ENCODE measurements at regions not wholly inside any gene's neighbourhood (a gene's known extent, or its start where the extent isn't known, plus 50 kb on each side); places are given as distances from the start of the nearest gene placed in this dataset.

DNA sequence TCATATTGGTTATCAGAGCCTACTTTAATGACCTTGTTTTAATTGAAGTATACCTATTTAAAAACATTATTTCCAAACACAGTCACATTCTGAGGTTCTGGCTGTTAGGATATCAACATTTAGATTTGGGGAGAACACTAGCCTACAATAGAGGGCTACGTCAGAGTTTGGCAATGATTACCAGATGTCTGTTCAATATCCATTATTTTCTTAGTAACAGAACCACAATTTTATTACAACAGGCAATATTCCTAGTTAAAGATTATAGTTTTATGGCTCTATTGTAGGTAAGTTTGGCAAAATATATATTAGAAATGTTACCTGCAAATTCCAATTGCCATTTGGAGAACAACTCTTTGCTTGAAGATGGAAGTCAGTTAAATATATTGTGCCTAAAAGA, 1163.1 kb upstream of the MIR17HG start:
- DNase-seq (ENCODE audit: extremely low read depth, low read depth), result no peak
- TF ChIP-seq, protein P1, sequence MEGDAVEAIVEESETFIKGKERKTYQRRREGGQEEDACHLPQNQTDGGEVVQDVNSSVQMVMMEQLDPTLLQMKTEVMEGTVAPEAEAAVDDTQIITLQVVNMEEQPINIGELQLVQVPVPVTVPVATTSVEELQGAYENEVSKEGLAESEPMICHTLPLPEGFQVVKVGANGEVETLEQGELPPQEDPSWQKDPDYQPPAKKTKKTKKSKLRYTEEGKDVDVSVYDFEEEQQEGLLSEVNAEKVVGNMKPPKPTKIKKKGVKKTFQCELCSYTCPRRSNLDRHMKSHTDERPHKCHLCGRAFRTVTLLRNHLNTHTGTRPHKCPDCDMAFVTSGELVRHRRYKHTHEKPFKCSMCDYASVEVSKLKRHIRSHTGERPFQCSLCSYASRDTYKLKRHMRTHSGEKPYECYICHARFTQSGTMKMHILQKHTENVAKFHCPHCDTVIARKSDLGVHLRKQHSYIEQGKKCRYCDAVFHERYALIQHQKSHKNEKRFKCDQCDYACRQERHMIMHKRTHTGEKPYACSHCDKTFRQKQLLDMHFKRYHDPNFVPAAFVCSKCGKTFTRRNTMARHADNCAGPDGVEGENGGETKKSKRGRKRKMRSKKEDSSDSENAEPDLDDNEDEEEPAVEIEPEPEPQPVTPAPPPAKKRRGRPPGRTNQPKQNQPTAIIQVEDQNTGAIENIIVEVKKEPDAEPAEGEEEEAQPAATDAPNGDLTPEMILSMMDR (IDR thresholded peaks at IDR 0.05; ENCODE audit: low read depth, low read length), result no peak

DNA sequence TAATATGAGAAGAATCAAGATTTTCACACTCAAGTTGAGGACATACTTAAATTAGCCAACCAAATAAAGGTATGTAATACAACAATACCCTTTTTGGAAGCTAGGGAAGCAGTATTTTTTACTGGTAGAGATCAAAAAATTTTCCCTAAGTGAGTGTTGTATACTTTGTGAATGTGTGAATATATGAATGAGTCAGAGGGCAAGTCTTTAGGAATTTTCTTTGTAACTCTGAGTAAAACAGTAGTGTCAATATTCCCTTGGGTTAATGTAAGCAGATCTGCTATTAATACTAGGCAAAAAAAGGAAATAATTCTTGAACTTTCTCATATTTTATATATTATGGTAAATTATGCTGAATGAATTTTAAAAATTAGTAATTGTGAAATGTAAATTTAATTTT, 1161.8 kb upstream of the MIR17HG start:
- TF ChIP-seq, protein P1 (IDR thresholded peaks at IDR 0.05; ENCODE audit: low read depth, low read length), result no peak
- DNase-seq (ENCODE audit: extremely low read depth, low read depth), result no peak

DNA sequence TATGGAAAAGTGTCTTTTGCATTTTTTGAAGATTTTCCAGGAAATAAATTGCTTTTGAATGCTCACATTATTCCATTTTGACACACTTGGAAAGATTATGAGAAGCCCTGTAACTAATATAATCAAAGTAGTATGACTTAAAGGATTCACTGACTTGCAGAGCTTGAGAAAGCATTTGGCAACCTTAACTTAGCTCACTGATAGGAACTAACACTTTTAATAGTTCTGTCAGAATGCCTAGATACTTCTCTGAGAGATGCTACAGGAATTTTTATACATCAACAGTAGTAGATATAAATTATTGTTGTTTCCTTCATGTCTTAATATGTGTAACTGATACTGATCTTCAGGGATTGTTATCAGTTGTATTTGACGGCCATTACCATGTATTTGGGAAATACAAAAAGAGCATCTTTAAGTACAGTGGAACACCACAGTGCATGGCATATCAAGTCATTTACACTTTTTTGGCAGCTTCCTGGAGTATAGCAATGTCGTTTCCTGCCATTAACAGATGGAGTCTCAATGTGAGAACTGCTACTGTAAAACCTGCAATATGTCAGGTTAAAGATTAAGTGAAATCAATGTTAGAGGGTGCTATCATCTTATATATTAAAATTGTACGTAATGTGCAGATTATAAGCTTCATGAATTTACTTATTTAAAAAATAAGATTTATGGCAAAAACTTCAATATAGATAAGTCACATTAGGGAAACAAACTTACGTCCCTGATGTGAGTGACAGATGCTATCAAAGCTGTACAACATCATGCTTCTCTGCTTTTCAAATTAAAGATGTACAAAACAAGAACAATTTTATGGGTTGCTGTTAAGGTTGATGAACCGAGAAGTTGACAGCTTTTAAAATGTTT, 1159.8 kb upstream of the MIR17HG start:
- no peak for DNase-seq (ENCODE audit: extremely low read depth, low read depth)
- TF ChIP-seq, protein P1 (IDR thresholded peaks at IDR 0.05; ENCODE audit: low read depth, low read length), result no peak

DNA sequence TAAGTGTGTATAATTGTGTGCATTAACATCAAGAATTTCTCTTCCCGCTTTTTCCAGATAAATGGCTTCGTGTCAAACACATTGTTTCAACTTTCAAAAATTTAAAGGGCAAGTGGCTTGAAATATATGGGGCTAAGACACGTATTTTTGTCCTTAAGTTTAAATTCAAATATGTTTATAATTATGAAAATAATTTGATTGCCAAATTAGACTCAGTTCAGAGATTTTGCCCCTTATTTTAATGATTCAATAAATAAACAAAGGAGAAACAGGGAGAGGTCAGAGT, 1159.2 kb upstream of the MIR17HG start:
- TF ChIP-seq, protein P1 (IDR thresholded peaks at IDR 0.05; ENCODE audit: low read depth, low read length), result no peak
- DNase-seq (ENCODE audit: extremely low read depth, low read depth), result no peak

DNA sequence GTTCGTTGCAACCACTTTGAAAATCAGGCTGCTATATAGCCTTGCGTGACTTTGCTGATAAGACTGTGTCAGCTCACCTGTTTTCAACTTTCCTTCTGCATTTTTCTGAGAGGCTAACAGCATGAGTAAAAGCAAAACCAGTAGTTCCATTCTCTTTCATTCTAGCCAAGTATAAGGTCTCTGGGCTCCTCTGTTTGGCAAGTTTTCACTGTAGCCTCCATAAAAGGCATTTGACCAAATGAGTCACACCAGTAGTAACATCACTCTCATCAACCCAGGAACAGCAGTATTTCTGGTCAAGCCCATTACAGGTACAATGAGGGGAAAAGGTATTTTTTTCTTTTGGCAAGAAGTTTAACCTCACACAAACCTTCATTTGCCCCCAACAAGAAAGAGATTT, 1149.8 kb upstream of the MIR17HG start:
- TF ChIP-seq, protein P1 (IDR thresholded peaks at IDR 0.05; ENCODE audit: low read depth, low read length), result no peak
- DNase-seq (ENCODE audit: extremely low read depth, low read depth), result no peak

DNA sequence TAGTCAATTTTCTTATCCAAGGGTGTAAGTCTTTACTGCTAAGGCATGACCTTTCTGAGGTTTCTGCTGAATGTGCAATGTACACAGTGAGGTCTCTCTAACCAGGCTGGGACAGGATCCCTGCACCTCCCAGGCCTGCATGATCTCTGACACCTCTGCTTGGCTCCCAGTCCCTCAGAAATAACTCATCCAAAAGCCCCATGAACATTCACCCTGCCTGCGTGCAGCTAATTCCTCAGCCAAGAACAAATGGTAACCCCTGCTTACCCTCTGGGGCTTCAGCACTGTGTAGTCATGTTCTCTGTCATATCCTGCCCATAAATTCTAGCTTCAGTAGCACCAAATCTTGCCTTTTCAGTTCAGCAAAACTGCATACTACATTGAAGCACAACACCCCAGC, 1146.3 kb upstream of the MIR17HG start:
- no peak for DNase-seq (ENCODE audit: extremely low read depth, low read depth)
- TF ChIP-seq, protein P1 (IDR thresholded peaks at IDR 0.05; ENCODE audit: low read depth, low read length), result no peak

DNA sequence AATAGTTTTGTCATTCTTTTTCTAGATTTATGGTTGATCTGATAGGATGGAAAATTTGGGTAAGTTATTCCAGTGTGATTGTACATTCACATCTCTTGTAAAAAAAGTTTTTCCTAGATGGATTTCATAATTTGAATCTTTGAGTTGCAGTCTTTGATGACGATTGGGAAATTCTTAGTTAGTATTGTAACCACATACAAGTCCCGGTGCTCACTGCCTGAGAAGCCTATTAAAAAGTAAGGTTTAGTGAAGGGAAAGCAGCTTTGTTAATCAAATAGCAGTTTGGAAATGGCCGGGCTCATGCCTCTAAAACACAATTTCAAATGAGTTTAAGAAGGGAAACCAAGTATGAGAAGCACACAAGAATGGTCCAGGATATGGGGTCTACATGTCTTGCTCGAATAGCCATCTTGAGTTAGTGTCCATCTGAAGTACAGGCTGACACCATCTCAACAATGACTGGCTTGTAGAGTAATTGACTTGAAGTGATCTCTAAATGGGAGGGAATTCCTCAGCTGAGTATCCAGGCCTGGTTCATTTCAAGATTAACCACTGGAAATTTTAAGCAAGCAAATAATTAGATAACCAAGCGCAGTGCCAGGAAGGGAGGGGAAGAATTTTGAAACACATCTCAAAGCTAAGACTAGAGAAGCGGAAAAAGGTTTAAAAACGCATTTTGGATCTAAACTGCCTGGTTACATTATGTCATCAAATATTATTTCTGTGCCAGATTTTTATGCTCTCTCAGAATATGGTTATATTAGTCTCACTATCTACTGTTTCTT, 1145.6 kb upstream of the MIR17HG start:
- no peak for DNase-seq (ENCODE audit: extremely low read depth, low read depth)
- TF ChIP-seq, protein P1 (IDR thresholded peaks at IDR 0.05; ENCODE audit: low read depth, low read length), result no peak

Data from AG09319 (cell line).